ENCODE measurements at regions not wholly inside any gene's neighbourhood (a gene's known extent, or its start where the extent isn't known, plus 50 kb on each side); places are given as distances from the start of the nearest gene placed in this dataset.
"Not testable (repeated sequence)": the region's sequence is repeated elsewhere in the genome, so short reads cannot be mapped to it uniquely, and the experiment has no call there.

GRCh38 chr13:103895835-103896531, 829.8 kb upstream of the SLC10A2 start:
- no peak for DNase-seq (ENCODE audit: low read depth)

GRCh38 chr13:103894626-103895025, 828.4 kb upstream of the SLC10A2 start:
- DNase-seq (ENCODE audit: low read depth), result no peak

- no peak for DNase-seq (ENCODE audit: low read depth)
Observed at GRCh38 chr13:103884101-103884723, 818.0 kb upstream of the SLC10A2 start.

- no peak for DNase-seq (ENCODE audit: low read depth)
Observed at GRCh38 chr13:103883698-103884097, 817.5 kb upstream of the SLC10A2 start.

GRCh38 chr13:103883164-103883563, 816.9 kb upstream of the SLC10A2 start:
- DNase-seq (ENCODE audit: low read depth), result peak; percentile 95

- DNase-seq (ENCODE audit: low read depth), result not testable (repeated sequence)
Observed at GRCh38 chr13:103880146-103880545, 813.9 kb upstream of the SLC10A2 start.

GRCh38 chr13:103878891-103879605, 812.8 kb upstream of the SLC10A2 start:
- no peak for DNase-seq (ENCODE audit: low read depth)

- DNase-seq (ENCODE audit: low read depth), result no peak
Observed at GRCh38 chr13:103876571-103876970, 810.4 kb upstream of the SLC10A2 start.

- no peak for DNase-seq (ENCODE audit: low read depth)
Observed at GRCh38 chr13:103873725-103874124, 807.5 kb upstream of the SLC10A2 start.

GRCh38 chr13:103866048-103866447, 799.8 kb upstream of the SLC10A2 start:
- no peak for DNase-seq (ENCODE audit: low read depth)

- DNase-seq (ENCODE audit: low read depth), result no peak
Observed at GRCh38 chr13:103862525-103862924, 796.3 kb upstream of the SLC10A2 start.

- no peak for DNase-seq (ENCODE audit: low read depth)
Observed at GRCh38 chr13:103859952-103860351, 793.7 kb upstream of the SLC10A2 start.

GRCh38 chr13:103852036-103852435, 785.8 kb upstream of the SLC10A2 start:
- no peak for DNase-seq (ENCODE audit: low read depth)

- no peak for DNase-seq (ENCODE audit: low read depth)
Observed at GRCh38 chr13:103844471-103844870, 778.3 kb upstream of the SLC10A2 start.

- DNase-seq (ENCODE audit: low read depth), result no peak
Observed at GRCh38 chr13:103839460-103839859, 773.2 kb upstream of the SLC10A2 start.

- DNase-seq (ENCODE audit: low read depth), result no peak
Observed at GRCh38 chr13:103835052-103835451, 768.8 kb upstream of the SLC10A2 start.

GRCh38 chr13:103833294-103833852, 767.2 kb upstream of the SLC10A2 start:
- no peak for DNase-seq (ENCODE audit: low read depth)

GRCh38 chr13:103815619-103816018, 749.4 kb upstream of the SLC10A2 start:
- DNase-seq (ENCODE audit: low read depth), result peak; percentile 36

- DNase-seq (ENCODE audit: low read depth), result peak; percentile 9
Observed at GRCh38 chr13:103812971-103813370, 746.8 kb upstream of the SLC10A2 start.

- DNase-seq (ENCODE audit: low read depth), result no peak
Observed at GRCh38 chr13:103812558-103812957, 746.3 kb upstream of the SLC10A2 start.

- DNase-seq (ENCODE audit: low read depth), result peak; percentile 62
Observed at GRCh38 chr13:103810026-103810425, 743.8 kb upstream of the SLC10A2 start.

- no peak for DNase-seq (ENCODE audit: low read depth)
Observed at GRCh38 chr13:103805771-103806170, 739.6 kb upstream of the SLC10A2 start.

All from myocyte (in vitro differentiated cells).